AG04450 (cell line): ENCODE measurements at regions not wholly inside any gene's neighbourhood (a gene's known extent, or its start where the extent isn't known, plus 50 kb on each side); places are given as distances from the start of the nearest gene placed in this dataset.

Experiments
- CTCF ChIA-PET: fragments of 300-600, 350-600 bp; formaldehyde crosslinking; extraction: SDS; loops from one replicate; lab custom pipeline; 2022; ENCODE audit warnings: antibody characterized with exemption, inconsistent platforms; lab: Charles Lee
- POLR2A ChIA-PET: fragments of 350-600 bp; formaldehyde crosslinking; extraction: SDS; loops from one replicate; lab custom pipeline; 2021; ENCODE audit warnings: antibody characterized with exemption, inconsistent platforms; lab: Yijun Ruan, JAX
- DNase-seq: peaks from one replicate; pipeline ENCODE4 v3.0.0-alpha.2; 2011; ENCODE audit warnings: low read depth, low spot score
- H3K27ac ChIP-seq: one replicate; pipeline ENCODE4 v1.5.1; 2012; ENCODE audit warnings: low read depth, low read length, control low read depth
- H3K27me3 ChIP-seq: one replicate; pipeline ENCODE4 v1.6.0; 2012; ENCODE audit warnings: low read length; ENCODE audit not compliant: control insufficient read depth, insufficient read depth
- H3K4me3 ChIP-seq: 2 replicates; pipeline ENCODE4 v1.5.1; 2011; ENCODE audit warnings: mild to moderate bottlenecking, low read depth, low read length, control low read depth
- H3K9me3 ChIP-seq: 2 replicates; pipeline ENCODE4 v1.5.1; 2012; ENCODE audit warnings: low read length; ENCODE audit not compliant: control insufficient read depth, insufficient read depth
- TF ChIP-seq, protein P1 (sequence below): IDR thresholded peaks from 2 replicates; pipeline ENCODE4 v1.5.1; 2011; ENCODE audit warnings: low read depth, low read length, control low read depth, inconsistent platforms

DNA sequence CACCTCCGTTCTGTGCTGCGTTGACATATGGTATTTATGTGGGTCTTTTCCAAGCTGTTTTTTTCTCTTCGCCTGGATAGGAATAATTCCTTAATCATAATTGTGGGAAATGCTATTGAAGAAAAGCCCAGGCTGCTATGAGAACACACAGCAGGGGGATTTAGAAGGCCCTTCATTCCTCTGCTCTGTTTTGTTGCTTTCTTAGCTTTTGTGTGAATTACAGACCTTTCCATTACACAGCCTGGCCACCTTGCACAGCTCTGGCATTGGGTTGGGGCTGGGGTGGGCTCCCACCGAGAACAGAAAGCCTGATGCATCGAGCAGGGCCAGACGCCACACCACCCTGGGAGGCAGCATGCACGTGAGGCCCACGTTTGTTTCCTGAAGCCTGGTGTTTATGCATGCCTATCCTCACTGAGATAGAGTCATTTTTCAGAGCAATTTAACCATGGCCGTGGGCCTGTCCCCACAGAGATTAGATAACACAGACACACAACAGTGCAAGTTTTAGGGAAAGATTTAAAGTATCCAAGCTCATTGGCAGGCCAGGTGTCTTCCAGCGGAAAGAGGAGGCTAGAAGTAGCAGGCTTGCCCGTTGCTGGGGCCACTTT, 287.6 kb upstream of the PWP1 start:
- POLR2A ChIA-PET: no interaction called here
- Histone ChIP-seq H3K4me3 (no peak overlapping the region), H3K27me3 (no peaks in the 10 kb centered on the region), H3K9me3 (no peaks in the 10 kb centered on the region), H3K27ac (no peak overlapping the region)
- DNase-seq: no peak
- TF ChIP-seq, protein P1, sequence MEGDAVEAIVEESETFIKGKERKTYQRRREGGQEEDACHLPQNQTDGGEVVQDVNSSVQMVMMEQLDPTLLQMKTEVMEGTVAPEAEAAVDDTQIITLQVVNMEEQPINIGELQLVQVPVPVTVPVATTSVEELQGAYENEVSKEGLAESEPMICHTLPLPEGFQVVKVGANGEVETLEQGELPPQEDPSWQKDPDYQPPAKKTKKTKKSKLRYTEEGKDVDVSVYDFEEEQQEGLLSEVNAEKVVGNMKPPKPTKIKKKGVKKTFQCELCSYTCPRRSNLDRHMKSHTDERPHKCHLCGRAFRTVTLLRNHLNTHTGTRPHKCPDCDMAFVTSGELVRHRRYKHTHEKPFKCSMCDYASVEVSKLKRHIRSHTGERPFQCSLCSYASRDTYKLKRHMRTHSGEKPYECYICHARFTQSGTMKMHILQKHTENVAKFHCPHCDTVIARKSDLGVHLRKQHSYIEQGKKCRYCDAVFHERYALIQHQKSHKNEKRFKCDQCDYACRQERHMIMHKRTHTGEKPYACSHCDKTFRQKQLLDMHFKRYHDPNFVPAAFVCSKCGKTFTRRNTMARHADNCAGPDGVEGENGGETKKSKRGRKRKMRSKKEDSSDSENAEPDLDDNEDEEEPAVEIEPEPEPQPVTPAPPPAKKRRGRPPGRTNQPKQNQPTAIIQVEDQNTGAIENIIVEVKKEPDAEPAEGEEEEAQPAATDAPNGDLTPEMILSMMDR: no peak
- CTCF ChIA-PET: interaction anchor here (3.5 kb wide), 1 partner anchor 266 kb away, joined by 25 read pairs; no protein-coding TSS in a partner anchor

DNA sequence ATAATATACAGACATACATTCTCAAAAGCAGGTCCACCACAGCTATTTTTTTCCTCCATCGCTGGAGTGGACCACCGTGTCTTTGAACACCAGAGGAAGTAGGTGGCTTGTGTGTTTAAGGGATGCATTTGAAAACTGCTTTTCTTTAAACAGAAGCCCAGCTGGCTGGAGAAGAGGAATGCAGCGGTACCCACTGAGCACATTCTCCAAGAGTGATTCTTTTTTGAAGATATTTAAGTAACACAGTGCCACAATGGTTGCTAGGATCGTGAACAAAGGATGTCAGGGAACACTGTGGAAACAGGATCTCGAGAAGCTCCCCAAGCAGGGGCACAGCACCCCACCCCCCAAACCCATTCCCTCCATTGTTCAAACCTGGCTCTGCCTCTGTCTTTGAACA, 286.6 kb upstream of the PWP1 start:
- no peak for DNase-seq
- ChIA-PET POLR2A (no interaction called here), CTCF (interaction anchor here (0.8 to 3.5 kb wide), 5 partner anchors 13 to 267 kb away, joined by 3 to 25 read pairs (median 3); a partner anchor contains a TSS)
- Histone ChIP-seq H3K27me3 (no peaks in the 10 kb centered on the region), H3K27ac (peak overlapping the region; percentile 47), H3K4me3 (no peak overlapping the region), H3K9me3 (no peaks in the 10 kb centered on the region)
- TF ChIP-seq, protein P1: no peak

DNA sequence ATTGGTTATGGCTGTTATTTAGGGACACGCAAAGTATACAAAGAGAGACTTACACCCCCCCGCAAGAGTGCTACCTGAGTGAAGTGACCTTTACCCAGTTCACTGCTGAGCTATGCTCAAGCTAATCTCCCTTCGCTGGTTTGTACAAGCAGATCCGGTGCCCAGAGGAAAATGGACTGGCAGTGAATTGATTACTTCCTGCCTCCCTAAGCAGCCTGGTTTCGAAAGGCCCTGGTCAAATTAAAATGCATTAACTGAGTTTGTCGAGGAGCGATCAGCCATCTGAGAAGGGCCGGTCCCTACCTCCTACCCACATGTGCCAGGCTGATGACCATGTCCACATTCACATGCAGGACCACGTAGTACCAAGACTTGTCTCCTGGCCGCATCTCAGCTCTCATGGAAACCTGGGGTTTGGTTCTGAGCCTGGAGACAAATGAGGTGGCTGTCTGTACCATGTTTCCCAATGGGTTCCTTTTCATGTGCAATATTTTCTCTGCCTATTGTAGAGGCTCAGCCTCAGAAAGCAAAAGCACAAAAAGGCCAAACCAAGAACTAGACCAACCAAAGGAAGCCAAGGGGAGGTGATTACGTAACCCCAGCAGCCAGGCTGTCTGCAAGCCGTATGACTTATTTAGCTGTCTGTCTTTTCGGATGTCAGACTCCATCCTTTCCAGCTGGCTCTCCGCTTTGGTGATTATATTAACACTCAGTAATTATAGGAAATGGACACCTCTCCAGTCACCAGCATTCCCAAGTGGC, 284.7 kb upstream of the PWP1 start:
- POLR2A ChIA-PET: interaction anchor here (0.6 kb wide), 1 partner anchor 102 kb away, joined by 4 read pairs; no protein-coding TSS in a partner anchor
- H3K27ac ChIP-seq: no peak overlapping the region

DNA sequence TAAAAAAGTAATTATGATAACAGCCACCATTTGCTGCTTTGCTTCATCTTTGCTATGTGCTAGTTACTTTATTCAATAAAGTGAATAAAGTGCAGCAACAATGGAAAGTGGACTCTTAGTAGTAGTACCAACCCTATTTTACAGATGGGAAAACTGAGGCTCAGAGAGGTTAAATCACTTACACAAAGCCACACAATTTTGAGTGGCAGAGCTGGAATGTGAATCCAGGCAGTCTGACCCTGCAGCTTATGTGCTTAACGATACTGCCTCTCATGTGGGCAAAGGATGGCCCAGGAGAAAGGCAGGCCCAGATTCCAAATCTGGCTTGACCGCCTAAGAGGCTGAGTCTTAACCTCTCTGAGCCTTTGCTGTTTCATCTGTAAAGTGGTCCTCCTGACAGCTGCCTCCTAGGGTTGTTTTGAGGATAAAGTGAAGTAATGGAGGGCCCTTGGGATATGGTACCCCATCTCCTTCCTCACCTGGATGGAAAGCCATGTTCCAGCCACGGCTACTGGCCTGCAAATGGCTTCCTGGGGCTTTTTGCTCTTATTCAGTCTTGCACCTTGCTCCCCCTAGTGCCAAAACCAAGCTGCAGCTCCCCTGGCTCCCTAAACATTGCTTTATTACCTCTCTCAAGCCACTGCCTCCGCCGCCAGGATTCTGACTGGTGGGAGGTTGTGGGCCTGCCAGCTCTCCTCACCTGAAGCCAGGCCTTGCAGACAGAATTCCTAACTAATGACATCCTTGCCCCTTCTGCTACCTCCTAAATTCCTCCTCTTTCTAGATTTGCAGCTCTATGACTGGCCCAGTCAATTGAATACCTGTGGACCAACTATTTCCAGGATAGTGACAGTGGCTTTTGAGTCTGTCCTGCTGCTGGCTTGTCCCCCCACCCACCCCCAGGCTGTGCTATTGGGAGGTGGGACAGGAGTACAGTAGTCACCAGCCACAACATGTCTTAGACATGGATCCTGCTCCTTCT, 283.3 kb upstream of the PWP1 start:
- POLR2A ChIA-PET: no interaction called here
- CTCF ChIA-PET: interaction anchor here (0.5 to 7.4 kb wide), 25 partner anchors 8 to 498 kb away, joined by 3 to 149 read pairs (median 3); no protein-coding TSS in a partner anchor
- Histone ChIP-seq H3K9me3 (no peaks in the 10 kb centered on the region), H3K27me3 (no peaks in the 10 kb centered on the region), H3K27ac (no peak overlapping the region), H3K4me3 (no peak overlapping the region)
- DNase-seq: no peak
- TF ChIP-seq, protein P1: peak; percentile 82

More for the DNA sequence above, 284.7 kb upstream of the PWP1 start:
- TF ChIP-seq, protein P1: no peak
- no peaks in the 10 kb centered on the region for H3K9me3 ChIP-seq
- H3K27me3 ChIP-seq: no peaks in the 10 kb centered on the region
- CTCF ChIA-PET: interaction anchor here (0.6 to 7.4 kb wide), 11 partner anchors 12 to 497 kb away, joined by 3 to 149 read pairs (median 5); no protein-coding TSS in a partner anchor
- DNase-seq: no peak
- H3K4me3 ChIP-seq: no peak overlapping the region
